HG03108 (cell line): ENCODE measurements at regions not wholly inside any gene's neighbourhood (a gene's known extent, or its start where the extent isn't known, plus 50 kb on each side); places are given as distances from the start of the nearest gene placed in this dataset.
"Not testable (repeated sequence)": the region's sequence is repeated elsewhere in the genome, so short reads cannot be mapped to it uniquely, and the experiment has no call there.

ENCODE experiments used
- ATAC-seq: cut with Tn5 transposase; IDR thresholded peaks from one replicate; pipeline ENCODE4 v1.9.1; 2021; ENCODE audit warnings: moderate library complexity; ENCODE audit not compliant: unreplicated experiment

GRCh38 chr5:177863822-177864446, 81.2 kb upstream of the FAM153A start:
- not testable (repeated sequence) for ATAC-seq

- ATAC-seq: not testable (repeated sequence)
These were observed 75.0 kb upstream of the FAM153A start for GRCh38 chr5:177857642-177858200.

- not testable (repeated sequence) for ATAC-seq
These were observed 73.8 kb upstream of the FAM153A start for GRCh38 chr5:177856474-177856873.

GRCh38 chr5:177847914-177848313, 65.2 kb upstream of the FAM153A start:
- not testable (repeated sequence) for ATAC-seq

- ATAC-seq: not testable (repeated sequence)
These were observed 63.9 kb upstream of the FAM153A start for GRCh38 chr5:177846598-177846997.

- not testable (repeated sequence) for ATAC-seq
These were observed 63.2 kb upstream of the FAM153A start for GRCh38 chr5:177845906-177846305.

- not testable (repeated sequence) for ATAC-seq
These were observed 53.5 kb upstream of the FAM153A start for GRCh38 chr5:177836191-177836590.
